HepG2 (cell line): ENCODE measurements at regions not wholly inside any gene's neighbourhood (a gene's known extent, or its start where the extent isn't known, plus 50 kb on each side); places are given as distances from the start of the nearest gene placed in this dataset.

Experiments used
- CBX1 ChIP-seq: IDR thresholded peaks from one replicate; pipeline ENCODE4 v1.6.1; 2016; ENCODE audit warnings: antibody characterized with exemption, low read depth
- EEA1 ChIP-seq: sonication (generic); formaldehyde crosslinking; IDR thresholded peaks from 2 replicates; pipeline ENCODE4 v1.5.1; 2020; ENCODE audit warnings: mild to moderate bottlenecking, missing genetic modification reagents, borderline replicate concordance
- EP300 ChIP-seq, 3 experiments: sonication (generic) in 1 of 3; formaldehyde crosslinking in 1 of 3; IDR thresholded peaks; 2 replicates each; pipeline versions ENCODE4 v1.5.1 to v1.6.1; 2011 to 2020; ENCODE audit warnings: low read depth in 2 of 3, low read length in 2 of 3, borderline replicate concordance in 1 of 3, improper control_type of control experiment in 1 of 3, mild to moderate bottlenecking in 1 of 3, missing genetic modification reagents in 1 of 3, moderate library complexity in 1 of 3
- ETV5 ChIP-seq: IDR thresholded peaks from 2 replicates; pipeline ENCODE4 v1.6.1; 2018; ENCODE audit warnings: missing biosample characterization, missing genetic modification reagents, inconsistent platforms, borderline replicate concordance
- FOXA3 ChIP-seq: IDR thresholded peaks from 2 replicates; pipeline ENCODE4 v1.6.1; 2016; ENCODE audit warnings: missing genetic modification reagents, missing compliant biosample characterization
- HNF4G ChIP-seq, 2 experiments: sonication (generic) in 1 of 2; formaldehyde crosslinking in 1 of 2; IDR thresholded peaks; 2 replicates each; pipeline versions ENCODE4 v1.4.0 to v1.6.1; 2011 to 2020; ENCODE audit warnings: borderline replicate concordance in 2 of 2, low read depth in 2 of 2, mild to moderate bottlenecking in 2 of 2, low read length in 1 of 2, missing genetic modification reagents in 1 of 2, moderate library complexity in 1 of 2
- JUNB ChIP-seq: sonication (generic); formaldehyde crosslinking; IDR thresholded peaks from 2 replicates; pipeline ENCODE4 v1.8.0; 2022; ENCODE audit warnings: missing genetic modification reagents, mild to moderate bottlenecking, borderline replicate concordance
- KDM5B ChIP-seq: sonication (generic); formaldehyde crosslinking; IDR thresholded peaks from 2 replicates; pipeline ENCODE4 v1.4.0; 2020; ENCODE audit warnings: missing genetic modification reagents, mild to moderate bottlenecking, borderline replicate concordance
- KLF6 ChIP-seq: IDR thresholded peaks from 2 replicates; pipeline ENCODE4 v1.8.0; 2016; ENCODE audit warnings: missing biosample characterization, missing genetic modification reagents
- NBN ChIP-seq: fragments of 450-650 bp; conservative IDR thresholded peaks from 2 replicates; pipeline ENCODE4 v1.6.1; 2017
- NFATC3 ChIP-seq: sonication (generic); formaldehyde crosslinking; IDR thresholded peaks from 2 replicates; pipeline ENCODE4 v1.5.1; 2020; ENCODE audit warnings: mild to moderate bottlenecking, missing genetic modification reagents
- POGZ ChIP-seq: sonication (generic); formaldehyde crosslinking; IDR thresholded peaks from 2 replicates; pipeline ENCODE4 v1.4.0; 2020; ENCODE audit warnings: mild to moderate bottlenecking, missing genetic modification reagents
- SNAPC2 ChIP-seq: sonication (generic); formaldehyde crosslinking; IDR thresholded peaks from 2 replicates; pipeline ENCODE4 v1.8.1; 2022; ENCODE audit warnings: mild to moderate bottlenecking, missing genetic modification reagents
- U2AF2 ChIP-seq: fragments of 200-400 bp; formaldehyde crosslinking; IDR thresholded peaks from 2 replicates; pipeline ENCODE4 v1.6.1; 2017; ENCODE audit warnings: low read depth, mild to moderate bottlenecking, low read length
- ZBED4 ChIP-seq: sonication (generic); formaldehyde crosslinking; IDR thresholded peaks from 2 replicates; pipeline ENCODE4 v1.4.0; 2020; ENCODE audit warnings: missing genetic modification reagents, borderline replicate concordance
- ZBTB42 ChIP-seq: sonication (generic); formaldehyde crosslinking; IDR thresholded peaks from 2 replicates; pipeline ENCODE4 v1.5.0; 2020; ENCODE audit warnings: mild to moderate bottlenecking, missing genetic modification reagents
- ZMYM3 ChIP-seq: sonication (generic); formaldehyde crosslinking; IDR thresholded peaks from 2 replicates; pipeline ENCODE4 v1.5.1; 2020; ENCODE audit warnings: mild to moderate bottlenecking, missing genetic modification reagents
- ZNF24 ChIP-seq: fragments of 450-650 bp; IDR thresholded peaks from 2 replicates; pipeline ENCODE4 v1.6.1; 2017; ENCODE audit warnings: antibody characterized with exemption, mild to moderate bottlenecking
- ZNF274 ChIP-seq: sonication (generic); formaldehyde crosslinking; IDR thresholded peaks from 2 replicates; pipeline ENCODE4 v1.5.1; 2020; ENCODE audit warnings: mild to moderate bottlenecking, missing genetic modification reagents
- ZNF556 ChIP-seq: sonication (generic); formaldehyde crosslinking; IDR thresholded peaks from 2 replicates; pipeline ENCODE4 v1.4.0; 2020; ENCODE audit warnings: mild to moderate bottlenecking, missing genetic modification reagents, borderline replicate concordance
- ZNF597 ChIP-seq: sonication (generic); formaldehyde crosslinking; IDR thresholded peaks from 2 replicates; pipeline ENCODE4 v1.5.0; 2020; ENCODE audit warnings: missing genetic modification reagents
- ZNF776 ChIP-seq: sonication (generic); formaldehyde crosslinking; IDR thresholded peaks from 2 replicates; pipeline ENCODE4 v1.4.0; 2020; ENCODE audit warnings: mild to moderate bottlenecking, missing genetic modification reagents
- ZNF83 ChIP-seq: sonication (generic); formaldehyde crosslinking; IDR thresholded peaks from 2 replicates; pipeline ENCODE4 v1.4.0; 2020; ENCODE audit warnings: missing genetic modification reagents, mild to moderate bottlenecking, borderline replicate concordance
- ZNF839 ChIP-seq: sonication (generic); formaldehyde crosslinking; IDR thresholded peaks from 2 replicates; pipeline ENCODE4 v1.4.0; 2020; ENCODE audit warnings: missing genetic modification reagents, mild to moderate bottlenecking, borderline replicate concordance
- ZNF878 ChIP-seq: sonication (generic); formaldehyde crosslinking; IDR thresholded peaks from 2 replicates; pipeline ENCODE4 v1.8.1; 2023; ENCODE audit warnings: mild to moderate bottlenecking, missing genetic modification reagents, moderate library complexity
- TF ChIP-seq, protein P1 (sequence below): IDR thresholded peaks from 2 replicates; pipeline ENCODE4 v1.6.1; 2016

DNA sequence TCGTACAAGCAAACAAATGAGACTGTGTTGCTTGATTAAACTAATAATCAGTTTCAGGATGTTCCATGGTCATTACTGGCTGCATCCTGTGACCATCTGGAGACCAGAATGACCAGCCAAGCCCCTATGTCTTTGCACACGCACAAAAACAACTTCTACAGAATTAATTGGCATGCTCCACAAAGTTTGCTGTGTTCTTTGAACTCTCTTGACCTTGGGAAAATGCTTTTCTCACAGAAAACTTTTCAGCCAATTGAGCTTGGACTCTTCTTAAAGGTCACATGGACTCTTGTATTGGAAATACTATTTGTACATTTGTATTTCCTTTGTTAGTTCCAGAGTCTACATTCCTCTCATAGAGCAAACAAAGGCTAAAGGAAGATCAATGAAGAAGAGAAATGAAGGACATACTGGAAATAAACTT is 147.8 kb downstream of the ARRDC3 start (continued):
- TF ChIP-seq KDM5B (CRISPR knock-in tag), result no peak
- 0 out of 2 replicates have a peak, but pooled peaks have one; percentile 24 for TF ChIP-seq HNF4G (IDR thresholded peaks at IDR 0.05; ENCODE audit: borderline replicate concordance, low read depth, low read length)
- TF ChIP-seq HNF4G (CRISPR knock-in tag; IDR thresholded peaks at IDR 0.05; ENCODE audit: borderline replicate concordance, low read depth), result no peak
- TF ChIP-seq NFATC3, result no peak
- no peak for TF ChIP-seq CBX1
- no peak for TF ChIP-seq ZNF878 (CRISPR knock-in tag)
- TF ChIP-seq ZBTB42, result no peak
- TF ChIP-seq FOXA3 (CRISPR knock-in tag), result peak; percentile 76
- no peak for TF ChIP-seq JUNB (CRISPR knock-in tag)
- no peak for TF ChIP-seq EEA1 (CRISPR knock-in tag)
- peak; percentile 44; the same call in 1 of the 2 replicates for TF ChIP-seq POGZ (CRISPR knock-in tag)
- TF ChIP-seq SNAPC2 (CRISPR knock-in tag), result no peak
- TF ChIP-seq U2AF2, result no peak
- no peak for TF ChIP-seq ZBED4 (CRISPR knock-in tag)
- no peak for TF ChIP-seq ZNF839 (CRISPR knock-in tag)
- no peak for TF ChIP-seq ZNF597 (CRISPR knock-in tag)
- TF ChIP-seq, protein P1, sequence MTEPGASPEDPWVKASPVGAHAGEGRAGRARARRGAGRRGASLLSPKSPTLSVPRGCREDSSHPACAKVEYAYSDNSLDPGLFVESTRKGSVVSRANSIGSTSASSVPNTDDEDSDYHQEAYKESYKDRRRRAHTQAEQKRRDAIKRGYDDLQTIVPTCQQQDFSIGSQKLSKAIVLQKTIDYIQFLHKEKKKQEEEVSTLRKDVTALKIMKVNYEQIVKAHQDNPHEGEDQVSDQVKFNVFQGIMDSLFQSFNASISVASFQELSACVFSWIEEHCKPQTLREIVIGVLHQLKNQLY (CRISPR knock-in tag), result peak; percentile 48; the same call in 1 of the 2 replicates
- TF ChIP-seq ETV5 (CRISPR knock-in tag), result peak; percentile 37; the same call in 1 of the 2 replicates
- no peak for TF ChIP-seq KLF6 (CRISPR knock-in tag)
- TF ChIP-seq EP300 (IDR thresholded peaks at IDR 0.05; ENCODE audit: low read depth in 2 of 2, low read length in 2 of 2), result peak in 1 of 2 experiments; percentile 82; a peak in 2 of 4 replicates
- no peak for TF ChIP-seq EP300 (CRISPR knock-in tag; IDR thresholded peaks at IDR 0.05; ENCODE audit: borderline replicate concordance)
- no peak for TF ChIP-seq ZNF776
- no peak for TF ChIP-seq ZMYM3 (CRISPR knock-in tag)
- peak; percentile 45; the same call in 1 of the 2 replicates for TF ChIP-seq ZNF24
- TF ChIP-seq NBN, result no peak
- TF ChIP-seq ZNF83 (CRISPR knock-in tag), result no peak
- no peak for TF ChIP-seq ZNF556 (CRISPR knock-in tag)
- no peak for TF ChIP-seq ZNF274 (CRISPR knock-in tag)
